Stimulated activated memory B cell treated with anti-CD40 and anti-IgM and Interleukin-4, amounts not matched to agents 10 μg/mL and 1 μg/mL and 100 μg/mL, for 72 hours (primary cell): ENCODE measurements at regions not wholly inside any gene's neighbourhood (a gene's known extent, or its start where the extent isn't known, plus 50 kb on each side); places are given as distances from the start of the nearest gene placed in this dataset.

ENCODE experiments used
- ATAC-seq: fragments of 150-1000 bp; cut with Tn5 transposase; 2 replicates; pipeline ENCODE4 v1.10.0; 2021
- H3K27ac Mint-ChIP-seq: one replicate; pipeline ENCODE4 v1.8.0; 2022; ENCODE audit warnings: mild to moderate bottlenecking, mixed read lengths
- H3K27me3 Mint-ChIP-seq: one replicate; pipeline ENCODE4 v1.8.0; 2022; ENCODE audit warnings: mixed read lengths
- H3K36me3 Mint-ChIP-seq: one replicate; pipeline ENCODE4 v1.8.0; 2022; ENCODE audit warnings: mixed read lengths
- H3K4me1 Mint-ChIP-seq: one replicate; pipeline ENCODE4 v1.8.0; 2022; ENCODE audit warnings: mixed read lengths
- H3K4me3 Mint-ChIP-seq: one replicate; pipeline ENCODE4 v1.8.0; 2022; ENCODE audit warnings: mild to moderate bottlenecking, moderate library complexity, mixed read lengths
- H3K9me3 Mint-ChIP-seq: one replicate; pipeline ENCODE4 v1.8.0; 2022; ENCODE audit warnings: mixed read lengths

DNA sequence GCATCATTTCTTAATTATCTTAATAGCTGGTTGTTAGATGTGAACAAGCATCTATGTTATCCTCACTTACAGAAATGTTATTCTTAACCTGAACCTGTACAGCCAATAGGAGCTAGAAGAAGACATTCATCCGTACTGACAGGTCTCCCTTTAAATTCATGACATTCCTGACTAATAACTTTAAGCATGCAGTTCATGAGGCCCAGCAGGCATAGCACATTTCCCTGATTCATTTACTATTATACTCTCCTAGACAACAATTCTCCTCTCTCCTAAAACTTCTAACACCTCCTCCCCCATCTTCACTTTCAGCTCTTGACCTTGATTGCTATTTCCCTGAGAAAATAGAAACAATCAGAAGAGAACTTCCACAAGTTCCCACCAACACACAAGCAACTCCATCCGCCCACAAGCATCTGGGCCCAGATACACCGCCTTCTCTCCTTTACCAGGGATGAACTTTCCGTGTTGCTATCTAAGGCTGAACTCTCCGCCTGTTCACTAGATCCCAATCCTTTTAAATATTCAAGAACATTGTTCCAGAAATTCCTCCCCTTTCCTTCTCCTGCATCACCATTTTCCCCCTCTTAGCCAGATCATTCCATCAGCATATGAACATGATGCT lies 62.9 kb upstream of the SPRED1 start:
- no peak for ATAC-seq
- Mint-ChIP-seq H3K4me3 (no peak overlapping the region), H3K36me3 (no peaks in the 10 kb centered on the region), H3K27me3 (peaks cover 30% of the 10 kb centered on the region), H3K27ac (no peak overlapping the region), H3K9me3 (no peaks in the 10 kb centered on the region), H3K4me1 (peaks cover 9% of the 10 kb centered on the region)

DNA sequence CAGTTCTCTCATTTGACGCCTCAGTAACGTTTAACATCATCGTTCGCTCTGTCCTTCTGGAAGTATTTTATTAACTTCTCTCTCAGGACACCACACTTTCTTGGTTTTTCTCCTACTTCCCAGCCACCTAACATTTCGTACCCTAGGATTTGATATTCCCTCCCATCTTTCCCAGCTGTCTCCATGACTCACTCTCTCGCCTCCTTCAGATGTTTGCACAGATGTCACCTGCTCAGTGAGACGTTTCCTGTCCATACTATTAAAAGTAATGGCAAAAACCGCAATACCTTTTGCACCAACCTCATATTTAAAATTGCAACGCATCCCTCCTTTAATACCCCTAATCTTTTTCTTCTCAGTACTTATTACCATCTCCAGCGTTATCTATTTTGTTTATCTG lies 62.1 kb upstream of the SPRED1 start:
- ATAC-seq = no peak
- H3K4me1 Mint-ChIP-seq = peaks cover 9% of the 10 kb centered on the region
- H3K36me3 Mint-ChIP-seq = no peaks in the 10 kb centered on the region
- peaks cover 30% of the 10 kb centered on the region for H3K27me3 Mint-ChIP-seq
- H3K27ac Mint-ChIP-seq = no peak overlapping the region
- no peak overlapping the region for H3K4me3 Mint-ChIP-seq
- no peaks in the 10 kb centered on the region for H3K9me3 Mint-ChIP-seq

DNA sequence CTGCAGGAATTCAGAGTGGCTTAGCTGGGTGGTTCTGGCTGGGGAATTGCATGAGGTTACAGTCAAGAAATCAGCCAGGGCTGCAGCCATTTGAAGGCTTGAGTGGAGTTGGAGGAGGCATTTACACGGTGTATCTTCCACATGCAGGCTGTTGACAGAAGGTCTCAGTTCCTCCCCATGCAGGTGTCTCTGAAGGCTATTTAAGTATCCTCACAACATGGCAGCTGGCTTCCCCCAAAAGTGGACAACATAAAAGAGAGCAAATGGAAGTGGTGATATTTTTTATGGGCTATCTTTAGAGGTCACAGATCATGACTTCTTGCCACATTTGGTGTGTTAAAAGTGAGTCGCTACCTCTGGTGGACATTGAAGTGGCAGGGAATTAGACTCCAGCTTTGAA lies 60.1 kb upstream of the SPRED1 start:
- Mint-ChIP-seq H3K9me3 (no peaks in the 10 kb centered on the region), H3K27ac (no peak overlapping the region), H3K4me3 (no peak overlapping the region), H3K36me3 (no peaks in the 10 kb centered on the region), H3K27me3 (peaks cover 34% of the 10 kb centered on the region), H3K4me1 (peaks cover 9% of the 10 kb centered on the region)
- no peak for ATAC-seq

DNA sequence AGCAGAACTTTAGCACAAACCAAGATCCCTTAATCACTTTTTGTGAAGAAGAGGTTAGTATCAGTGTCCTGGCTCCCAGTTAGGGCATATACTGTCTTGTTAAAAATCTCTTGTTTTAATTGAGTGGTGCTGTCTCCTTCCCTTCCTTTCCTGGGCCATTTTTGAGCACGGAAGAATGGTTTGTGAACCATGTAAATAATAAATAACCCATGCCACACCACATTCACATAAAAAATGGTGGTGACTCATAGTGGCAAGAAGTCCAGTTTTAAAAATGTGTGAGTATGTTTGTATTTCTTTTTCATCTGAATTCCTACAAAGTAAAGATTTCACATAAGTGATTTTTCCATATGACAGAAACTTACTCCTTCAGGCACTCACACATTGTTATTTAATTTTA lies 59.1 kb upstream of the SPRED1 start:
- peaks cover 27% of the 10 kb centered on the region for H3K27me3 Mint-ChIP-seq
- no peaks in the 10 kb centered on the region for H3K9me3 Mint-ChIP-seq
- no peak for ATAC-seq
- H3K4me1 Mint-ChIP-seq = peaks cover 9% of the 10 kb centered on the region
- no peaks in the 10 kb centered on the region for H3K36me3 Mint-ChIP-seq
- H3K4me3 Mint-ChIP-seq = no peak overlapping the region
- H3K27ac Mint-ChIP-seq = no peak overlapping the region

DNA sequence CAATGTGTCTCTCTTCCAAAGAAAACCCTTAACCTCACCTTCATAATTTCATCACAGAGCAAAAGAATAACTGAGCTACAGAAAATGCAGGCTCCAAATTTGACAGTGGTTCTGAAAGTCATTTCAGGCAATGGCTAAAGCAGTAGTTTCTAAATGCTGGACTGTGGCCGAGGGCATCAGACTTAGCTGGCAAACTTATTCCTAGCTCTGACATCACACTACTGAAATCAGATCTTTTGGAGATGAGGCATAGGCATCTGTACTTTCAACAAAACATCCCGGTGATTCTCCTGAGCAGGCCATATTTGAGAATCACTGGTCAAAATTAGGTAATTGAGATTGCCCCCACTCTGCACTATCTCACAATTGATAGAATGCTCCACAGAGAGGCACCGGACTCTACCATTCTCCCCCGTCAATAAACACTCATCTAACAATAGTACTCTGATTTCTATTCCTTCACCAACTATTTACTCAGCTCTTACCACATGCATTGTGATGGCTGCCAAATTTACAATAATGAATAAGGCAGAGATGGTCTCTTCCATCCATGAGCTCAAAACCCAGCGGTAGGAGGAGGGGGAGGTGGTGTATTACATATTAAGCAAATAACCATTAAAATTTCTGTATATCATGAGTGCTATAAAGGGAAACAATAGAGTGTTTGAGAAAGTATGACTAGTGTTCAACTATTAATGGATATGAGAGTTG lies 57.3 kb upstream of the SPRED1 start:
- H3K4me1 Mint-ChIP-seq = peaks cover 8% of the 10 kb centered on the region
- no peak overlapping the region for H3K4me3 Mint-ChIP-seq
- H3K36me3 Mint-ChIP-seq = no peaks in the 10 kb centered on the region
- no peak overlapping the region for H3K27ac Mint-ChIP-seq
- H3K9me3 Mint-ChIP-seq = no peaks in the 10 kb centered on the region
- ATAC-seq = no peak
- peaks cover 25% of the 10 kb centered on the region for H3K27me3 Mint-ChIP-seq

DNA sequence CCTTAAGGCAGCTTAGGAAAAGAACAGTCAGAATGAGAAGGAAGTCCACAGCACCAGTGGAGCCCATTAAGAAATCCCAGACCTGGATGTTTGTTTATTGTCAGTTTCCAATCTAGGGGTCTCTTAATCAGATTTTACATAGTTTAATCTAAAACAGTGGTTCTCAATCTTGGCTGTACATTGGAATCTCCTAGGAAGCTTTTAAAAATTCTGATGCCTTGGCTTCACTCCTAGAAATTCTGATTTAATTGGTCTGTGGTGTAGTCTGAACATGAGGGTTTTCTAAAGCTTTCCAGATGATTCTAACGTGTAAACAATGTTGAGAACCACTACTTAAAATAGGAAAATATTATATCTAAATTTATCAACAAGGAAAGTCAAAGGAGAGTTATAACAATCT lies 56.6 kb upstream of the SPRED1 start:
- no peak for ATAC-seq
- H3K9me3 Mint-ChIP-seq = no peaks in the 10 kb centered on the region
- H3K4me3 Mint-ChIP-seq = no peak overlapping the region
- H3K27ac Mint-ChIP-seq = no peak overlapping the region
- no peaks in the 10 kb centered on the region for H3K36me3 Mint-ChIP-seq
- H3K27me3 Mint-ChIP-seq = peaks cover 25% of the 10 kb centered on the region
- H3K4me1 Mint-ChIP-seq = peaks cover 1% of the 10 kb centered on the region

DNA sequence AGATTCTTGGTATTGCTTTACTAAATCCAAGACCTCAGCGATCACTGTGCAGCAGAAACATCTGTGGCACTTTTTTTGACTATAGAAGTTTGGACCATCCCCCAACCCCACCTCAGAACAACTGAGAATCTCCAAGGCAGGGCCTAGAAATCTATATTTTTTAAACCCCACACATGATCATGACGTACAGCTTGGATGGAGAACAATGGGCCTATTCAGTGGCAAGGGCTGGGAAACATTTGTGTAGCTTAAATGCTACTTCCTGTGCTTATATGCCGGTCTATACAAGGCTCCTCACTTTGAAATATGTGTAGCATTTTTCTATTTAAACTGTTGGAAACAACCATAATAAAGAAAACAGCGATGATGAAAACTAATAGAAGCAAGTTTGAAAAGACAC lies 55.1 kb upstream of the SPRED1 start:
- Mint-ChIP-seq H3K9me3 (no peaks in the 10 kb centered on the region), H3K4me3 (no peak overlapping the region), H3K36me3 (no peaks in the 10 kb centered on the region), H3K27me3 (peaks cover 30% of the 10 kb centered on the region), H3K4me1 (no peaks in the 10 kb centered on the region), H3K27ac (no peak overlapping the region)
- ATAC-seq = no peak

DNA sequence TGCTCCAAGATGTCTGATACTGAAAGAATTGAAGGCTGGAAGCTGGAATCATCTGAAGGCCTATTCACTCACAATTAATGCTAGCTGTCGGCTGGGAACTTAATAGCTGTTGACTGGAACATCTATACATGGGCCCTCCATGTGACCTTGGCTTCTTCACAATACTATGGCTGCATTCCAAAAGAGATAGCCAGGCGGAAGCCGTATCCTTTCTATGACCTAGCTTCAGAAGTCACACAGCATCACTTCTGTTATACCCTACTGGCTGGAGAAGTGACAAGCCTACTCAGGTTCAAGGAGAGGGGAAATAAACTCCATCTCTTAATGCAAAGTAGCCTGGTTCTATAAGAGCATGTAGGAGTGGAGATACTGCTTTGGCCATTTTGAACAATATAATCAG lies 50.9 kb upstream of the SPRED1 start:
- no peak overlapping the region for H3K4me3 Mint-ChIP-seq
- H3K27ac Mint-ChIP-seq = no peak overlapping the region
- peaks cover 24% of the 10 kb centered on the region for H3K27me3 Mint-ChIP-seq
- H3K9me3 Mint-ChIP-seq = peaks cover 2% of the 10 kb centered on the region
- no peaks in the 10 kb centered on the region for H3K4me1 Mint-ChIP-seq
- ATAC-seq = no peak
- no peaks in the 10 kb centered on the region for H3K36me3 Mint-ChIP-seq

DNA sequence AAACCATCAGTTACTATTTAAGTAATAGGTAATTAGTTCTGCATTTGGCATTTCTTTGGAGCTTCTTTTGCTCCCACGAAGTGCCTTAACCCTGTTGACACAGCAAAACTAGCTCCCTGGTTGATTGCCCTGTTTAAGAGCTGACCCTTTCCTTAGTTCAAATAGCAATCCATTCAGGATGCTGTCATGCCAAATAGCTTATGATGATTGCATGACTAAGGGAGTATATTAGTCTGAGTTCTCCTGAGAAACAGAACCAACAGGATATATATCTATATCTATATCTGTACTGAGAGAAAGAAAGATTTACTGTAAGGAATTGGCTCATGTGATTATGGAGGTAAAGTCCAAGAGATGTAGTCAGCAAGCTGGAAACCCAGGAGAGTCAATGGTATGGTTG lies 50.3 kb upstream of the SPRED1 start:
- Mint-ChIP-seq H3K9me3 (peaks cover 2% of the 10 kb centered on the region), H3K4me1 (no peaks in the 10 kb centered on the region), H3K4me3 (no peak overlapping the region), H3K27ac (no peak overlapping the region), H3K27me3 (peaks cover 19% of the 10 kb centered on the region), H3K36me3 (no peaks in the 10 kb centered on the region)
- no peak for ATAC-seq
